SK-N-MC (cell line): ENCODE measurements at regions not wholly inside any gene's neighbourhood (a gene's known extent, or its start where the extent isn't known, plus 50 kb on each side); places are given as distances from the start of the nearest gene placed in this dataset.

ENCODE experiments used
- DNase-seq: peaks from one replicate; pipeline ENCODE4 v3.0.0-alpha.2; 2011; ENCODE audit warnings: low read depth, low spot score
- H3K27ac ChIP-seq: fragments of 200-600 bp; sonication (generic); 2 replicates; pipeline ENCODE4 v1.5.1; 2016; ENCODE audit warnings: mixed run types
- H3K36me3 ChIP-seq: fragments of 200-600 bp; sonication (generic); 2 replicates; pipeline ENCODE4 v1.6.1; 2017; ENCODE audit warnings: antibody characterized with exemption, low read length, mixed read lengths; ENCODE audit not compliant: insufficient read depth
- H3K4me3 ChIP-seq: fragments of 200-600 bp; sonication (generic); 2 replicates; pipeline ENCODE4 v1.5.1; 2016
- H3K9ac ChIP-seq: fragments of 200-600 bp; sonication (generic); 2 replicates; pipeline ENCODE4 v1.8.0; 2017; ENCODE audit warnings: mixed run types, mixed read lengths; ENCODE audit not compliant: insufficient read length
- H3K9me3 ChIP-seq: fragments of 200-600 bp; sonication (generic); 2 replicates; pipeline ENCODE4 v1.6.1; 2017; ENCODE audit warnings: low read depth, mild to moderate bottlenecking, antibody characterized with exemption, low read length, moderate library complexity, mixed read lengths
- EZH2 ChIP-seq: fragments of 200-600 bp; sonication (generic); IDR thresholded peaks from one replicate; pipeline ENCODE4 v1.6.1; 2017; ENCODE audit warnings: antibody characterized with exemption
- FOXP2 ChIP-seq: optimal IDR thresholded peaks from 2 replicates; pipeline ENCODE3; 2011; ENCODE audit warnings: mild to moderate bottlenecking, moderate library complexity; ENCODE audit not compliant: insufficient read depth; ENCODE audit errors: extremely low read length, control extremely low read depth
- POLR2AphosphoS5 ChIP-seq: IDR thresholded peaks from 2 replicates; pipeline ENCODE4 v1.6.1; 2012; ENCODE audit warnings: mild to moderate bottlenecking, low read depth, low read length, borderline replicate concordance

- H3K27ac ChIP-seq, result no peak overlapping the region
- DNase-seq, result no peak
- no peaks in the 10 kb centered on the region for H3K36me3 ChIP-seq
- TF ChIP-seq FOXP2, result no peak
- TF ChIP-seq POLR2AphosphoS5, result no peak
- TF ChIP-seq EZH2, result no peak
- H3K9me3 ChIP-seq, result no peaks in the 10 kb centered on the region
- H3K4me3 ChIP-seq, result no peak overlapping the region
- H3K9ac ChIP-seq, result no peak overlapping the region
These were observed 247.6 kb downstream of the BCAT1 start for GRCh38 chr12:24701343-24701742.

GRCh38 chr12:24698972-24699371, 249.9 kb downstream of the BCAT1 start:
- Histone ChIP-seq H3K9ac (no peak overlapping the region), H3K27ac (no peak overlapping the region), H3K36me3 (no peaks in the 10 kb centered on the region), H3K4me3 (no peak overlapping the region), H3K9me3 (no peaks in the 10 kb centered on the region)
- TF ChIP-seq FOXP2 (no peak), EZH2 (no peak), POLR2AphosphoS5 (no peak)
- no peak for DNase-seq

DNA sequence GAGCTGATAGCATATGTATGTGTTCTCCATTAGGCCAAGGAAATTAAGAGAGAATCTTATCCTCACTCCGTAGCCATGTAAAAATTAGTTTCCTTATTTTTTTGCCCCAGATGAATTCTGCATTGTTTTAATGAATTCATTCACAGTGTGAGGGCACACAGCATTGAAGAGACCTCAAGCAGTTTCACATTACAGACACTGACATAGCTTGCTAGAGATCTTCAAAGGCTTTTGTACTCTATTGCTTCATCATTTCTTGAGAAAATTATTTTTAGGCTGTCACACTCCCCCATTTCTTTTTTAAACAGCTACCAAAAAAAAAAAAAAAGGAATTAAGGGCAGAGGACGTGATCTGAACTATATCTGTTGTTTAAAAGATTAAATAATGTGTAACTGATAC, 251.1 kb downstream of the BCAT1 start:
- no peaks in the 10 kb centered on the region for H3K9me3 ChIP-seq
- H3K4me3 ChIP-seq, result no peak overlapping the region
- no peak overlapping the region for H3K27ac ChIP-seq
- TF ChIP-seq FOXP2, result no peak
- TF ChIP-seq POLR2AphosphoS5, result no peak
- TF ChIP-seq EZH2, result no peak
- DNase-seq, result no peak
- no peak overlapping the region for H3K9ac ChIP-seq
- H3K36me3 ChIP-seq, result no peaks in the 10 kb centered on the region

GRCh38 chr12:24697295-24697694, 251.6 kb downstream of the BCAT1 start:
- H3K4me3 ChIP-seq, result no peak overlapping the region
- H3K36me3 ChIP-seq, result no peaks in the 10 kb centered on the region
- no peaks in the 10 kb centered on the region for H3K9me3 ChIP-seq
- H3K27ac ChIP-seq, result no peak overlapping the region
- TF ChIP-seq EZH2 (no peak), POLR2AphosphoS5 (no peak), FOXP2 (no peak)
- no peak for DNase-seq
- H3K9ac ChIP-seq, result no peak overlapping the region

DNA sequence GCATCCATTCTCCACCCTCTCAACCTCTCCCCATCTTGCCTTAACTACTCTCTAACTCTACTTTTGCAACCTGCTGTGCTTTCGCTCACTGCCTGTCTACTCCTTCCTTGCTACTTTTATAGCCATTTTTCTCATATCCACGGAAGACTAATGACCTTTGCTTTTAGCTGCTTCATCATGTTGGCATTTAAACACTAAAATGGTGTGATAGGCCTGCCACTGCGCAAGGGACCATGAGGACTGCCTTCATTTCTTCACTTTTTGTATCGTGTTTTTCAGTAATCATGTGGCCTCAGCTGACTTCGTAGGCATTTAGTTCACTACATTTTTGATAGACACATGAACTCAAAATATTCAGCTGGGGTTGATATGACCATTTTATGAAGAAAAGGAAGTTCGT, 252.1 kb downstream of the BCAT1 start:
- Histone ChIP-seq H3K4me3 (no peak overlapping the region), H3K36me3 (no peaks in the 10 kb centered on the region), H3K27ac (no peak overlapping the region), H3K9ac (no peak overlapping the region), H3K9me3 (no peaks in the 10 kb centered on the region)
- TF ChIP-seq EZH2 (no peak), FOXP2 (no peak), POLR2AphosphoS5 (no peak)
- no peak for DNase-seq

GRCh38 chr12:24695657-24696329, 253.1 kb downstream of the BCAT1 start:
- no peak overlapping the region for H3K4me3 ChIP-seq
- TF ChIP-seq FOXP2, result no peak
- no peak for TF ChIP-seq POLR2AphosphoS5
- TF ChIP-seq EZH2, result no peak
- no peak for DNase-seq
- no peak overlapping the region for H3K27ac ChIP-seq
- H3K36me3 ChIP-seq, result no peaks in the 10 kb centered on the region
- no peak overlapping the region for H3K9ac ChIP-seq
- H3K9me3 ChIP-seq, result no peaks in the 10 kb centered on the region

DNA sequence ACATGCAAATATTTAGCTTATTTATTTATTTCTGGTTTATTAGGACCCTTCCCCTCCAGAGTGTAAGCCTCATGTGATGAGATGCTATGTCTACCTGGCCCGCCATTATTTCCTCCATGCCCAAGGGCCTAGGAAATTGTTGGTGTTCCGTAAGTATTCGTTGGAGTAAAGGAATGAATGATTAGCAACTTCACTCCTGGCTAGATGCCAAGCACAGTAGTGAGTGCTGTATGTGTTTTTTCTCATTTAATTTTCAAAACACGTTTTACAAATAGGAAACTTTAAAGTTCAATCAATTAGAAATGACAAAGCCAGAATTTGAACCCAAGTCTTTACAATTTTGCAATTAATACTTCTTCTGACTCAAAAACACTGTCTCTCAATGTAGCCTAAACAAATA, 253.8 kb downstream of the BCAT1 start:
- Histone ChIP-seq H3K27ac (no peak overlapping the region), H3K4me3 (no peak overlapping the region)
- TF ChIP-seq POLR2AphosphoS5, result no peak
- no peak for TF ChIP-seq EZH2
- no peak for TF ChIP-seq FOXP2

GRCh38 chr12:24688601-24689000, 260.3 kb downstream of the BCAT1 start:
- no peak overlapping the region for H3K9ac ChIP-seq
- H3K4me3 ChIP-seq, result no peak overlapping the region
- no peak for DNase-seq
- H3K36me3 ChIP-seq, result no peaks in the 10 kb centered on the region
- no peaks in the 10 kb centered on the region for H3K9me3 ChIP-seq
- no peak overlapping the region for H3K27ac ChIP-seq
- TF ChIP-seq FOXP2, result no peak
- no peak for TF ChIP-seq POLR2AphosphoS5
- TF ChIP-seq EZH2, result no peak

More for the DNA sequence above, 253.8 kb downstream of the BCAT1 start:
- no peak for DNase-seq
- no peaks in the 10 kb centered on the region for H3K36me3 ChIP-seq
- no peak overlapping the region for H3K9ac ChIP-seq
- no peaks in the 10 kb centered on the region for H3K9me3 ChIP-seq

DNA sequence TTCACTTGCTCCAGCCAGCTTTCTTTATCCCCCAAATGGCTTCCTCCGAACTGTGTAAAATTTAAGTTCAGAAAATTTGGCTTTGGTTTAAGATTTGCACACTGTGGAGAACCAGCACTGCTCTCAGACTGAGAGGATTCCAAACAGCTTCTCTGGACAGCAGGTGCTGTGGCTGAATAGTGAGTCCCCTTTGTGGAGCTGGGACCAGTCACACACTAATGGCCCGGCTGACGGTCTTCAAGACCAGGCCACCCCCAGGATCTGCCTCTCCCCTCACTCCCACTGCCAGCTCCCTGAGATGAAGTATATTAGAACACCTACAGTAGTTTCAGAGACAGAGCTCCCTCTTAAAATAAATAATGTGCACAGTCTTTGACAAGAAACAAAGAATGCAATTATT, 267.3 kb downstream of the BCAT1 start:
- DNase-seq, result no peak
- no peak for TF ChIP-seq EZH2
- TF ChIP-seq FOXP2, result no peak
- no peak for TF ChIP-seq POLR2AphosphoS5
- Histone ChIP-seq H3K36me3 (no peaks in the 10 kb centered on the region), H3K4me3 (no peak overlapping the region), H3K9me3 (no peaks in the 10 kb centered on the region), H3K9ac (no peak overlapping the region), H3K27ac (no peak overlapping the region)
